GM21576 (cell line): ENCODE measurements at regions not wholly inside any gene's neighbourhood (a gene's known extent, or its start where the extent isn't known, plus 50 kb on each side); places are given as distances from the start of the nearest gene placed in this dataset.

Experiments
- ATAC-seq: cut with Tn5 transposase; IDR thresholded peaks from one replicate; pipeline ENCODE4 v1.9.1; 2021; ENCODE audit warnings: mild to moderate bottlenecking, moderate library complexity; ENCODE audit not compliant: unreplicated experiment

GRCh38 chr10:3231951-3232730, 59.6 kb upstream of the PITRM1 start:
- no peak for ATAC-seq

GRCh38 chr10:3229815-3230214, 57.2 kb upstream of the PITRM1 start:
- no peak for ATAC-seq

GRCh38 chr10:3228629-3228945, 56.0 kb upstream of the PITRM1 start:
- no peak for ATAC-seq

- ATAC-seq = no peak
Measured at GRCh38 chr10:3226960-3227744, 54.6 kb upstream of the PITRM1 start.

GRCh38 chr10:3225561-3225960, 53.0 kb upstream of the PITRM1 start:
- no peak for ATAC-seq

GRCh38 chr10:3224241-3224640, 51.7 kb upstream of the PITRM1 start:
- ATAC-seq = no peak

GRCh38 chr10:3222626-3223025, 50.0 kb upstream of the PITRM1 start:
- ATAC-seq = no peak
